Thoracic aorta (tissue), 2 donors: ENCODE measurements at regions not wholly inside any gene's neighbourhood (a gene's known extent, or its start where the extent isn't known, plus 50 kb on each side); places are given as distances from the start of the nearest gene placed in this dataset.

Experiments
- ATAC-seq: fragments of 150-250 bp; one replicate; pipeline ENCODE4 v1.8.0; 2017; ENCODE audit warnings: low read depth; ENCODE audit not compliant: insufficient number of reproducible peaks, low FRiP score
- DNase-seq: peaks from one replicate; pipeline ENCODE4 v3.0.0-alpha.2; 2020; ENCODE audit warnings: low spot score
- H3K27ac ChIP-seq, 2 donors: fragments of 200-600 bp; sonication (generic); 1 replicate in 1 of 2; 2 replicates in 1 of 2; pipeline ENCODE4 v1.5.1; 2016; ENCODE audit warnings: mild to moderate bottlenecking in 2 of 2, moderate library complexity in 2 of 2
- H3K27me3 ChIP-seq: fragments of 200-600 bp; sonication (generic); replicated peaks from 2 replicates; pipeline ENCODE4 v1.6.0; 2016; ENCODE audit warnings: mild to moderate bottlenecking; ENCODE audit not compliant: insufficient read depth
- H3K36me3 ChIP-seq: fragments of 200-600 bp; sonication (generic); one replicate; pipeline ENCODE4 v1.5.1; 2016
- H3K4me1 ChIP-seq, 2 donors: fragments of 200-600 bp; sonication (generic); 1 replicate in 1 of 2; 2 replicates in 1 of 2; pipeline versions ENCODE4 v1.5.1 to v1.6.0; 2016; ENCODE audit warnings: low read depth in 2 of 2, mild to moderate bottlenecking in 1 of 2; ENCODE audit not compliant: control insufficient read depth in 1 of 2
- H3K4me3 ChIP-seq: fragments of 200-600 bp; sonication (generic); 2 replicates; pipeline ENCODE4 v1.5.1; 2016; ENCODE audit warnings: mild to moderate bottlenecking
- H3K9me3 ChIP-seq: fragments of 200-600 bp; sonication (generic); 2 replicates; pipeline ENCODE4 v1.5.1; 2016
- TF ChIP-seq, protein P1 (sequence below): fragments of 200-600 bp; sonication (generic); IDR thresholded peaks from one replicate; pipeline ENCODE4 v1.5.1; 2019; ENCODE audit warnings: antibody characterized with exemption

DNA sequence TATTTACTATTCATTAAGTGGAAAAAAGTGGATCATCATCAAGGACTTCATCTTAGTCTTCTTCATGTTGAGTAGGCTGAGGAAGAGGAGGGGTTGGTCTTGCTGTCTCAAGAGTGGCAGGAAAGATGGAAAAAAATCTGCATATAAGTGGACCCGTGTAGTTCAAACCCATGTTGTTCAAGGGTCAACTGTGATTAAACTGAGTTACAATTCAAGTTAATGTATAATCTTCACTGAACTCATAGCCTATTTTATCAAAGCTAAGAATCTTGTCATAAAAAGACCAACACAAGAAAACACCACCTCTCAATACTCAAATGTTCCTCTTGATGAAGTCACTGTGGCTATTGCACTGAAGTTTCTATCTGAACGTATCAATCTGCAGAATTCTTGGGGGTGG lies 260.2 kb downstream of the FNDC1 start:
- Histone ChIP-seq H3K27ac (no peak overlapping the region), H3K36me3 (no peaks in the 10 kb centered on the region), H3K9me3 (peaks cover 7% of the 10 kb centered on the region), H3K4me3 (no peak overlapping the region), H3K27me3 (no peaks in the 10 kb centered on the region), H3K4me1 (peaks cover 0 to 17% of the 10 kb centered on the region in 2 donors)
- no peak for ATAC-seq
- DNase-seq = no peak
- TF ChIP-seq, protein P1, sequence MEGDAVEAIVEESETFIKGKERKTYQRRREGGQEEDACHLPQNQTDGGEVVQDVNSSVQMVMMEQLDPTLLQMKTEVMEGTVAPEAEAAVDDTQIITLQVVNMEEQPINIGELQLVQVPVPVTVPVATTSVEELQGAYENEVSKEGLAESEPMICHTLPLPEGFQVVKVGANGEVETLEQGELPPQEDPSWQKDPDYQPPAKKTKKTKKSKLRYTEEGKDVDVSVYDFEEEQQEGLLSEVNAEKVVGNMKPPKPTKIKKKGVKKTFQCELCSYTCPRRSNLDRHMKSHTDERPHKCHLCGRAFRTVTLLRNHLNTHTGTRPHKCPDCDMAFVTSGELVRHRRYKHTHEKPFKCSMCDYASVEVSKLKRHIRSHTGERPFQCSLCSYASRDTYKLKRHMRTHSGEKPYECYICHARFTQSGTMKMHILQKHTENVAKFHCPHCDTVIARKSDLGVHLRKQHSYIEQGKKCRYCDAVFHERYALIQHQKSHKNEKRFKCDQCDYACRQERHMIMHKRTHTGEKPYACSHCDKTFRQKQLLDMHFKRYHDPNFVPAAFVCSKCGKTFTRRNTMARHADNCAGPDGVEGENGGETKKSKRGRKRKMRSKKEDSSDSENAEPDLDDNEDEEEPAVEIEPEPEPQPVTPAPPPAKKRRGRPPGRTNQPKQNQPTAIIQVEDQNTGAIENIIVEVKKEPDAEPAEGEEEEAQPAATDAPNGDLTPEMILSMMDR = no peak

DNA sequence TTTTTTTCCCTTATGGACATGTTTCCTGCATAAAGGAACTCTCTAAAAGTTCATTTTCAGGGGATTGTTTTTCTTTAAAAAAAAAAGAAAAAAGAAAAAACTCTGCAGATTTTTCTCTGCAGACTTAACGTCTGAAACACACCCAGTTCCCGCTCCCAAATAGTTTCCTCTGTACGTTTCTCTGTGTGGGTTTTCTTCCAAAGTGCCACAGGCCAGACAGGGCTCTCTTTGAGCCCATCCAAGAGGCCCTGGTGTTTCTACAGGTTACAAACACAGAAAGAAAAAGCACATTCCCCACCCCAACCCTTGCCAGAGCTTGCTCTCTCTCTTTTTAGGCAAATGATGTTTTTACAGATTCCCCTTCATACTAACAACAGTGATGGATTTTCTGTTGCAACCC lies 258.6 kb downstream of the FNDC1 start:
- no peak for ATAC-seq
- DNase-seq = no peak
- H3K27me3 ChIP-seq = no peaks in the 10 kb centered on the region
- no peaks in the 10 kb centered on the region for H3K36me3 ChIP-seq
- peak overlapping the region in 1 of 2 donors; percentile 2 for H3K27ac ChIP-seq
- H3K9me3 ChIP-seq = no peaks in the 10 kb centered on the region
- H3K4me1 ChIP-seq = peaks cover 0 to 25% of the 10 kb centered on the region in 2 donors
- TF ChIP-seq, protein P1 = no peak
- no peak overlapping the region for H3K4me3 ChIP-seq

DNA sequence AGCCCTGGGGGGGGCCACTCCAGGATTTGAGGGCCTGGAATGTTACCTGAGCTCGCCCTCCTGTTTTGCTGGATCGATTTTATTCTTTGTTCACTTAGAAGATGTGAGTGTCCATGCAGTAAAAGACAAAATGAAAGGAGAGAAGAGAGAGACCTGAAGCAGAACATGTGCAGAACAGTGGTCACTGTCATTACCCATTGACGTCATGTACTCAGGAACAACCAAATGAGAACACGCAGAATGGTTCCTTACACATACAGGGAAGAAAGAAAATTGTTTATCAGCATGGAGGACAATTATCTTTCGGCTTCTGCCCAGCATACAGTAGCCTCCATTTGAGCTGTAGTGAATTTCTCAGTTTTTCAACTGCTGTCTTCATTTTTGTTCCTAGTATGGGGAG lies 258.1 kb downstream of the FNDC1 start:
- Histone ChIP-seq H3K27me3 (no peaks in the 10 kb centered on the region), H3K9me3 (no peaks in the 10 kb centered on the region), H3K4me3 (no peak overlapping the region), H3K4me1 (peaks cover 0 to 29% of the 10 kb centered on the region in 2 donors), H3K27ac (no peak overlapping the region), H3K36me3 (no peaks in the 10 kb centered on the region)
- ATAC-seq (no peak), DNase-seq (no peak)
- TF ChIP-seq, protein P1 = no peak

DNA sequence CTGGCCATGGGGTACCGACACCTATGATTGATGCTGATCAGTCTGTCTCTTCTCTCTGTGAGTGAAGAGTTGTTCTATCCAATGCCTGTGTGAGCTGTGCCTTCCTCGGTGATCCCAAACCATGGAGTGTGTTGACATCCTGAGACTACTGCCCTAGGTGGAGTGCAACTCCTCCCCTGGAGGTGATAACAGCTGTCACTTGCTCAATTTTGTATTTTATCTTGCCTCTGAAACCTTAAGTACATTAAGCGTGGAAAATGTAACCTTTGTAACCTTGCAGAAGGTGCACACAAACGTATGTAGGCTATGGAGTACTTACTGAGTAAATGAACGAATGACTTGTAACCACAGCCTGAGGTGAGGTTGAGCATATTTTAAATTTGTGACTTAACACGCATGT lies 256.2 kb downstream of the FNDC1 start:
- TF ChIP-seq, protein P1 = no peak
- Histone ChIP-seq H3K36me3 (no peaks in the 10 kb centered on the region), H3K27me3 (no peaks in the 10 kb centered on the region), H3K9me3 (no peaks in the 10 kb centered on the region), H3K4me1 (peaks cover 0 to 39% of the 10 kb centered on the region in 2 donors), H3K4me3 (no peak overlapping the region), H3K27ac (no peak overlapping the region)
- no peak for DNase-seq
- no peak for ATAC-seq

DNA sequence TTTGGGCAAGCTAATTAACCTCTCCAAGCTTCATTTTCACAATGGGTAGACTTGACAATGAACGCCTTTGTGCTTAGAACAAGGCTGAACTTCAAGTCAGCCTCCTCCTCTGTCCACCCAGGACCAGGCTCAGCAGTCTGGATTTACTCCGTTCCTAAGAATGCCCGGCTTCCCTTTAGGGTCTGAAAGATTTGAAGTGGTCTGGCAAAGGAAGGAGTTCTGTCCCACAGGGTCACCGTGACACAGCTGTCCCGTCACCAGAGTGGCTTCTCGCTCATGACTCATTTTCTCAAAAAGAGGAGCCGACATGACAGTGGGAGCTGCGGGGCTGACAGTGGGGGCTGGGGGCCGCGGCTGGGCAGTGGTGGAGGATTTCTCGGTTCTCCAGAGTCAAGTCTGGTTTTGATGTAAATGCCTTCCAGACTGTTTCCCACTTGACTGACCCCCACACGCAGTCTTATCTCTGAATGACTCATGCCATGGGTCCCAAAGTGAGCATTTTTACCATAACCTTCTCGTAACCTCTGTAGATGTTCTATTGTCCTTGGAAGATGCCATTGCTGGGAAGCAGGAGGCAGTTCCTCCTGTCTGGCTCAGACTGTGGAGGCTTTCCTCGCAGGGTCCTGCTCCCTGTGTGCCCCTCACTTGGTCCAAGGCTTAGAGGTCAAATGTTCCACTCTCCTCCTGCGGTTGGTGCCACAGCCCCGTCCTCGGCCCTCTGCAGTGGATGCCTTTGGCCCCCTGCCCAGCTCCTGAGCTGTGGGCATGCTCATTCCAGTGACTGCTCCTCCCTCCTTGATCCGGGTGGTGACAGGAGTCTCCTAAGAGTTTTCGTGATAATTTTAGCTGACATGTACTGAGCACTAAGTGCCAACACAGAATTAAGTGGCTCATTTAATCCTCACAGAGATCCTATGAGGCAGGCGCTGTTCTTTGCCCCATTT lies 253.1 kb downstream of the FNDC1 start:
- no peaks in the 10 kb centered on the region for H3K27me3 ChIP-seq
- H3K36me3 ChIP-seq = no peaks in the 10 kb centered on the region
- TF ChIP-seq, protein P1 = no peak
- no peak for ATAC-seq
- H3K27ac ChIP-seq = peak overlapping the region; percentile 29 to 45
- peaks cover 0 to 25% of the 10 kb centered on the region in 2 donors for H3K4me1 ChIP-seq
- H3K9me3 ChIP-seq = no peaks in the 10 kb centered on the region
- peak overlapping the region; percentile 40 for H3K4me3 ChIP-seq
- peak; percentile 5 for DNase-seq
